GM12865 (cell line): ENCODE measurements at regions not wholly inside any gene's neighbourhood (a gene's known extent, or its start where the extent isn't known, plus 50 kb on each side); places are given as distances from the start of the nearest gene placed in this dataset.
A peak's percentile ranks its signal among the peaks of the same experiment; 100 is the strongest.

ENCODE experiments used
- DNase-seq: peaks from one replicate; pipeline ENCODE4 v3.0.0; 2010; ENCODE audit warnings: low read depth
- H3K4me3 ChIP-seq: 2 replicates; pipeline ENCODE4 v1.5.1; 2011; ENCODE audit warnings: mild to moderate bottlenecking, low read depth, low read length, control low read depth
- CTCF ChIP-seq: IDR thresholded peaks from 2 replicates; pipeline ENCODE4 v1.5.1; 2011; ENCODE audit warnings: low read length, control low read depth, low read depth, inconsistent platforms; ENCODE audit not compliant: insufficient read depth; ENCODE audit errors: missing control alignments

- TF ChIP-seq CTCF, result no peak
- DNase-seq, result no peak
Observed at GRCh38 chr2:164427111-164427510, 194.2 kb downstream of the GRB14 start.

GRCh38 chr2:164420787-164421186 lies 200.5 kb downstream of the GRB14 start:
- TF ChIP-seq CTCF, result no peak
- DNase-seq, result no peak
- H3K4me3 ChIP-seq, result no peak overlapping the region

More at GRCh38 chr2:164427111-164427510, 194.2 kb downstream of the GRB14 start:
- H3K4me3 ChIP-seq, result no peak overlapping the region

GRCh38 chr2:164412831-164413230 lies 208.5 kb downstream of the GRB14 start:
- no peak for DNase-seq
- no peak for TF ChIP-seq CTCF
- no peak overlapping the region for H3K4me3 ChIP-seq

- TF ChIP-seq CTCF, result no peak
Observed at GRCh38 chr2:164389411-164389810, 231.9 kb downstream of the GRB14 start.

GRCh38 chr2:164388511-164388910 lies 232.8 kb downstream of the GRB14 start:
- DNase-seq, result peak; percentile 42
- TF ChIP-seq CTCF, result no peak
- H3K4me3 ChIP-seq, result no peak overlapping the region

More at GRCh38 chr2:164389411-164389810, 231.9 kb downstream of the GRB14 start:
- DNase-seq, result no peak
- no peak overlapping the region for H3K4me3 ChIP-seq

GRCh38 chr2:164386231-164386630 lies 235.1 kb downstream of the GRB14 start:
- no peak for TF ChIP-seq CTCF
- no peak for DNase-seq
- H3K4me3 ChIP-seq, result no peak overlapping the region

GRCh38 chr2:164384434-164384833 lies 236.8 kb downstream of the GRB14 start:
- DNase-seq, result no peak
- TF ChIP-seq CTCF, result no peak
- H3K4me3 ChIP-seq, result no peak overlapping the region
